HepG2 (cell line): ENCODE measurements at regions not wholly inside any gene's neighbourhood (a gene's known extent, or its start where the extent isn't known, plus 50 kb on each side); places are given as distances from the start of the nearest gene placed in this dataset.

ENCODE experiments used
- ATAC-seq: fragments of 200-7000 bp; cut with Tn5 transposase; 3 replicates; pipeline ENCODE4 v1.9.1; 2020; ENCODE audit warnings: mild to moderate bottlenecking, moderate library complexity
- BruUV-seq: library from RNA; stranded (reverse); fragments of 400-500 nt; replicated peaks from 2 replicates; lab custom pipeline; 2021; lab: Mats Ljungman, UMichigan
- CTCF ChIA-PET: fragments of 300-600 bp; formaldehyde crosslinking; extraction: SDS; loops from one replicate; lab custom pipeline; 2021; ENCODE audit warnings: low total read pairs, inconsistent platforms, low intra/inter-chr PET ratio; lab: Yijun Ruan, JAX
- POLR2A ChIA-PET: fragments of 350-600 bp; sonication (Branson Sonifier 250); formaldehyde crosslinking; loops from one replicate; lab custom pipeline; 2020; ENCODE audit warnings: antibody characterized with exemption, inconsistent platforms; lab: Yijun Ruan, JAX
- DNase-seq: peaks from one replicate; pipeline ENCODE4 v3.0.0-alpha.2; 2015; ENCODE audit warnings: low spot score
- FAIRE-seq: peaks from 3 replicates; lab custom pipeline; 2011; peaks lifted over from hg19 to GRCh38; lab: Jason Lieb, UNC
- H2AFZ ChIP-seq: one replicate; pipeline ENCODE4 v1.6.1; 2011; ENCODE audit warnings: low read length, inconsistent platforms
- H3K27ac ChIP-seq: fragments of 300-600 bp; 3 replicates; pipeline ENCODE4 v1.8.0; 2011; ENCODE audit warnings: mixed run types, mild to moderate bottlenecking, mixed read lengths, low read length, inconsistent platforms; ENCODE audit not compliant: insufficient read depth; ENCODE audit errors: extremely low read length
- H3K27me3 ChIP-seq, 2 experiments: fragments of 200-600 bp in 1 of 2; 2 replicates in 1 of 2; 3 replicates in 1 of 2; pipeline versions ENCODE4 v1.6.0 to v1.8.0; 2011; ENCODE audit warnings: low read length in 2 of 2, mild to moderate bottlenecking in 2 of 2, moderate library complexity in 2 of 2, inconsistent platforms in 1 of 2; ENCODE audit not compliant: insufficient read depth in 2 of 2, control insufficient read depth in 1 of 2
- H3K36me3 ChIP-seq, 2 experiments: fragments of 200-600 bp in 1 of 2; replicated peaks in 1 of 2; 2 replicates in 1 of 2; 3 replicates in 1 of 2; pipeline versions ENCODE4 v1.5.1 to v1.8.0; 2011; ENCODE audit warnings: low read length in 2 of 2, inconsistent platforms in 1 of 2; ENCODE audit not compliant: insufficient read depth in 2 of 2, control insufficient read depth in 1 of 2
- H3K4me1 ChIP-seq: 2 replicates; pipeline ENCODE4 v1.5.1; 2012; ENCODE audit warnings: low read length, inconsistent platforms; ENCODE audit not compliant: insufficient read depth
- H3K4me2 ChIP-seq: 2 replicates; pipeline ENCODE4 v1.6.0; 2011; ENCODE audit warnings: low read depth, low read length, inconsistent platforms
- H3K4me3 ChIP-seq, 3 experiments: fragments of 200-600 bp in 1 of 3; sonication (generic), shearing (Covaris generic) in 1 of 3; replicated peaks in 1 of 3; 2 replicates each; pipeline ENCODE4 v1.5.1; 2011 to 2016; ENCODE audit warnings: low read length in 3 of 3, inconsistent platforms in 2 of 3, low read depth in 2 of 3, mild to moderate bottlenecking in 2 of 3, control low read depth in 1 of 3, mixed read lengths in 1 of 3; ENCODE audit not compliant: insufficient read depth in 1 of 3
- H3K79me2 ChIP-seq: one replicate; pipeline ENCODE4 v1.6.1; 2011; ENCODE audit warnings: low read length, inconsistent platforms; ENCODE audit not compliant: insufficient read depth
- H3K9ac ChIP-seq: 2 replicates; pipeline ENCODE4 v1.6.0; 2011; ENCODE audit warnings: mild to moderate bottlenecking, low read depth, low read length, inconsistent platforms; ENCODE audit not compliant: insufficient read depth
- H3K9me3 ChIP-seq: 2 replicates; pipeline ENCODE4 v1.5.1; 2012; ENCODE audit warnings: mild to moderate bottlenecking, low read length
- H4K20me1 ChIP-seq: 2 replicates; pipeline ENCODE4 v1.6.0; 2011; ENCODE audit warnings: inconsistent platforms, mild to moderate bottlenecking, low read length, moderate library complexity; ENCODE audit not compliant: insufficient read depth
- CEBPG ChIP-seq: IDR thresholded peaks from 2 replicates; pipeline ENCODE4 v1.6.1; 2016
- KDM5B ChIP-seq: sonication (generic); formaldehyde crosslinking; IDR thresholded peaks from 2 replicates; pipeline ENCODE4 v1.4.0; 2020; ENCODE audit warnings: missing genetic modification reagents, mild to moderate bottlenecking, borderline replicate concordance
- KMT2B ChIP-seq: IDR thresholded peaks from 2 replicates; pipeline ENCODE4 v1.6.1; 2016; ENCODE audit warnings: missing genetic modification reagents, missing compliant biosample characterization
- MIXL1 ChIP-seq: IDR thresholded peaks from 2 replicates; pipeline ENCODE4 v1.6.1; 2016
- NR1H2 ChIP-seq: sonication (generic); formaldehyde crosslinking; IDR thresholded peaks from 2 replicates; pipeline ENCODE4 v1.8.1; 2022; ENCODE audit warnings: low read depth, missing genetic modification reagents, borderline replicate concordance
- NR2F1 ChIP-seq, 2 experiments: fragments of 450-650 bp in 1 of 2; formaldehyde crosslinking in 1 of 2; IDR thresholded peaks; 2 replicates each; pipeline versions ENCODE4 v1.5.0 to v1.6.1; 2016 to 2020; ENCODE audit warnings: mild to moderate bottlenecking in 1 of 2, missing compliant biosample characterization in 1 of 2, missing genetic modification reagents in 1 of 2, moderate library complexity in 1 of 2
- TAF1 ChIP-seq: sonication (generic); formaldehyde crosslinking; IDR thresholded peaks from 2 replicates; pipeline ENCODE4 v1.4.0; 2020; ENCODE audit warnings: missing genetic modification reagents
- TBP ChIP-seq: sonication (generic); formaldehyde crosslinking; IDR thresholded peaks from 2 replicates; pipeline ENCODE4 v1.5.0; 2020; ENCODE audit warnings: missing genetic modification reagents
- WGBS: methylation state at CpG from one replicate; pipeline ENCODE4 v1.1.6; 2017; ENCODE audit warnings: low lambda C conversion rate; 5-methylcytosine and 5-hydroxymethylcytosine counted together
- in situ Hi-C: cut with HindIII; loops from 2 replicates; pipeline ENCODE4 v1.10.0; 2017; ENCODE audit warnings: low pct_unique_long_range_greater_than_20kb; ENCODE audit not compliant: extremely low pct_ligation_motif_present
- intact Hi-C: fragments of 100-400 bp; cut with micrococcal nuclease; formaldehyde crosslinking; loops from one replicate; pipeline ENCODE4 v1.10.0; 2022; ENCODE audit not compliant: unreplicated experiment
- TF ChIP-seq, protein P1 (sequence below): sonication (generic); formaldehyde crosslinking; conservative IDR thresholded peaks from 2 replicates; pipeline ENCODE4 v1.8.1; 2023; ENCODE audit warnings: missing genetic modification reagents

DNA sequence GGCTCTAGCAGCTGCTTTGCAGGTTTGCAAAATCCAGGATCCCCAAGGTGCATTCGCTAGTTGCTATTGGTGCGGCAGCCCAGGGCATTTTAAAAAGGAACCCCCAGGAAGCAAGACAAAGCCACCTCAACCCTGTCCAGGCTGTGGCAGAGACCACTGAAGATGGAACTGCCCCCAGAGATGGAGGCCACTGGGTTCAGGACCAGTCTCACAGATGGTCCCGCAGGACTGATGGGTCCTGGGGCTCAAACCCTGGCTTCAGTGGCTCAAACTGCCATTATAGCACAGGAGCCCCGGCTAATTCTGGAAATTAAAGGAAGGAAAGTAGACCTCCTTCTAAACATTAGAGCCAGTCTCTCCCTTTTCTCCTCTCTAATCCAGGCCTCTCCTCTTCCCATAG is 79.8 kb upstream of the TSPAN11 start:
- CTCF ChIA-PET = interaction anchor here (0.9 to 2.6 kb wide), 5 partner anchors 139 to 425 kb away, joined by 3 to 24 read pairs (median 4); no protein-coding TSS in a partner anchor
- in situ Hi-C loops = loop anchor here (25.0 kb wide), 1 partner anchor 1309 kb away; no protein-coding TSS in a partner anchor
- intact Hi-C loops = loop anchor here (1.0 to 10.0 kb wide), 3 partner anchors 140 to 1772 kb away; no protein-coding TSS in a partner anchor

DNA sequence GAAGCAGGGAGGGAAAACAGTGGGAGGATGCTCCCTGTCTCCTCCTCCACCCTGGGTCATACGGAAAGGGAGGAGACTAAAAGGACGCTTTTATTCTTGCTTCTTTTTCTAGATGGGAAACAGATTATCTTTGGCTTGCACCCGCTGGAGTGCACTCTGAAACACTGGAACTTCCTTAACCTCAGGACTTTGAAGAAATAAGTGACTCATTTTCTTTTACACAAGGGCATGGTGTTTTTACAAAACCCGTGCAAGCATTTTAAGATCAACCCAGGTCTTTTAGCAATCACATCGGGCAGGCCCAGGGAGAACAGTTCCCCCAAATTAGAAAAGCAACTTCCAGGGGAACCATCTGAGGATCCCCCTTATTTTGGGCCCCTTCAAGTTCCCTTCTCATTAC is 80.9 kb upstream of the TSPAN11 start:
- Histone ChIP-seq H3K4me2 (no peak overlapping the region), H3K27me3 (peaks cover 0 to 8% of the 10 kb centered on the region in 2 experiments; a peak in 1 of 5 replicates), H3K9me3 (no peaks in the 10 kb centered on the region), H3K79me2 (no peaks in the 10 kb centered on the region), H3K4me3 (no peak overlapping the region), H3K9ac (no peak overlapping the region), H3K4me1 (no peaks in the 10 kb centered on the region), H3K27ac (no peak overlapping the region), H4K20me1 (no peaks in the 10 kb centered on the region), H2AFZ (no peak overlapping the region), H3K36me3 (no peaks in the 10 kb centered on the region; a peak in 1 of 5 replicates)
- POLR2A ChIA-PET = no interaction called here
- CTCF ChIA-PET = interaction anchor here (1.8 kb wide), 1 partner anchor 1293 kb away, joined by 5 read pairs; no protein-coding TSS in a partner anchor
- DNase-seq (no peak), FAIRE-seq (no peak), ATAC-seq (no peak)
- intact Hi-C loops (loop anchor here (10.0 kb wide), 2 partner anchors 1291 to 1771 kb away; no protein-coding TSS in a partner anchor), in situ Hi-C loops (loop anchor here (25.0 kb wide), 1 partner anchor 1308 kb away; no protein-coding TSS in a partner anchor)
- no peak for TF ChIP-seq MIXL1 (CRISPR knock-in tag)
- no peak for TF ChIP-seq TAF1 (CRISPR knock-in tag)
- no peak for TF ChIP-seq NR1H2 (CRISPR knock-in tag)
- TF ChIP-seq NR2F1 (CRISPR knock-in tag; IDR thresholded peaks at IDR 0.05) = no peak
- TF ChIP-seq, protein P1, sequence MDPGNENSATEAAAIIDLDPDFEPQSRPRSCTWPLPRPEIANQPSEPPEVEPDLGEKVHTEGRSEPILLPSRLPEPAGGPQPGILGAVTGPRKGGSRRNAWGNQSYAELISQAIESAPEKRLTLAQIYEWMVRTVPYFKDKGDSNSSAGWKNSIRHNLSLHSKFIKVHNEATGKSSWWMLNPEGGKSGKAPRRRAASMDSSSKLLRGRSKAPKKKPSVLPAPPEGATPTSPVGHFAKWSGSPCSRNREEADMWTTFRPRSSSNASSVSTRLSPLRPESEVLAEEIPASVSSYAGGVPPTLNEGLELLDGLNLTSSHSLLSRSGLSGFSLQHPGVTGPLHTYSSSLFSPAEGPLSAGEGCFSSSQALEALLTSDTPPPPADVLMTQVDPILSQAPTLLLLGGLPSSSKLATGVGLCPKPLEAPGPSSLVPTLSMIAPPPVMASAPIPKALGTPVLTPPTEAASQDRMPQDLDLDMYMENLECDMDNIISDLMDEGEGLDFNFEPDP (CRISPR knock-in tag) = no peak
- no peak for TF ChIP-seq CEBPG (CRISPR knock-in tag)
- no peak for TF ChIP-seq TBP
- BruUV-seq = no TSS peak
- 32% methylated on average over 5 of the region's 5 CpGs for WGBS

More for the DNA sequence above, 79.8 kb upstream of the TSPAN11 start:
- H3K27ac ChIP-seq = no peak overlapping the region
- H3K79me2 ChIP-seq = no peaks in the 10 kb centered on the region
- H3K9ac ChIP-seq = no peak overlapping the region
- H3K27me3 ChIP-seq = 0 out of 5 replicates have a peak, but pooled peaks cover 0 to 2% of the 10 kb centered on the region in 2 experiments
- TF ChIP-seq KDM5B (CRISPR knock-in tag) (no peak), KMT2B (CRISPR knock-in tag) (no peak)
- no peaks in the 10 kb centered on the region for H4K20me1 ChIP-seq
- WGBS = 20% methylated on average over 2 of the region's 4 CpGs
- H3K4me3 ChIP-seq = no peak overlapping the region
- ATAC-seq (no peak), FAIRE-seq (no peak), DNase-seq (no peak)
- no peak overlapping the region for H2AFZ ChIP-seq
- H3K9me3 ChIP-seq = no peaks in the 10 kb centered on the region
- no peaks in the 10 kb centered on the region for H3K36me3 ChIP-seq
- H3K4me1 ChIP-seq = no peaks in the 10 kb centered on the region
- BruUV-seq = no TSS peak
- no peak overlapping the region for H3K4me2 ChIP-seq
- POLR2A ChIA-PET = no interaction called here
